Liver (tissue), 7 donors: ENCODE measurements at regions not wholly inside any gene's neighbourhood (a gene's known extent, or its start where the extent isn't known, plus 50 kb on each side); places are given as distances from the start of the nearest gene placed in this dataset.

Experiments used
- DNase-seq: peaks from one replicate; pipeline ENCODE4 v3.0.0-alpha.2; 2017; ENCODE audit warnings: low spot score
- H3K27ac ChIP-seq, 2 donors: one replicate each; pipeline ENCODE4 v1.7.0; 2013; ENCODE audit warnings: inconsistent platforms in 2 of 2, low read length in 2 of 2, control low read depth in 1 of 2, low read depth in 1 of 2, mild to moderate bottlenecking in 1 of 2
- H3K27me3 ChIP-seq, 4 donors: one replicate each; pipeline versions ENCODE4 v1.6.1 to v1.7.0; 2013; ENCODE audit warnings: low read length in 3 of 4, inconsistent platforms in 1 of 4, mild to moderate bottlenecking in 1 of 4, moderate library complexity in 1 of 4; ENCODE audit not compliant: control insufficient read depth in 4 of 4, insufficient read depth in 4 of 4
- H3K36me3 ChIP-seq, 4 donors: one replicate each; pipeline versions ENCODE4 v1.6.1 to v1.7.0; 2013; ENCODE audit warnings: low read length in 3 of 4, mild to moderate bottlenecking in 3 of 4, low read depth in 1 of 4, moderate library complexity in 1 of 4; ENCODE audit not compliant: control insufficient read depth in 4 of 4, insufficient read depth in 3 of 4
- H3K4me1 ChIP-seq, 4 donors: one replicate each; pipeline versions ENCODE4 v1.6.1 to v1.7.0; 2013; ENCODE audit warnings: low read length in 3 of 4, mild to moderate bottlenecking in 3 of 4, moderate library complexity in 1 of 4; ENCODE audit not compliant: control insufficient read depth in 4 of 4, insufficient read depth in 4 of 4
- H3K4me3 ChIP-seq, 3 donors: one replicate each; pipeline versions ENCODE4 v1.6.1 to v1.7.0; 2013; ENCODE audit warnings: low read length in 3 of 3, control low read depth in 1 of 3, low read depth in 1 of 3, mild to moderate bottlenecking in 1 of 3
- H3K9ac ChIP-seq, 2 donors: one replicate each; pipeline ENCODE4 v1.7.0; 2013; ENCODE audit warnings: low read length in 2 of 2, mild to moderate bottlenecking in 2 of 2, moderate library complexity in 2 of 2, control low read depth in 1 of 2, low read depth in 1 of 2
- H3K9me3 ChIP-seq, 4 donors: one replicate each; pipeline versions ENCODE4 v1.6.1 to v1.7.0; 2013; ENCODE audit warnings: low read length in 3 of 4; ENCODE audit not compliant: control insufficient read depth in 4 of 4
- EGR1 ChIP-seq, 2 donors: IDR thresholded peaks; 2 replicates each; pipeline ENCODE4 v1.6.1; 2016 to 2018; ENCODE audit warnings: antibody characterized with exemption in 2 of 2, low read depth in 2 of 2
- FOXA1 ChIP-seq: IDR thresholded peaks from 2 replicates; pipeline ENCODE4 v1.6.1; 2016; ENCODE audit warnings: antibody characterized with exemption
- GABPA ChIP-seq, 2 donors: IDR thresholded peaks in 1 of 2; conservative IDR thresholded peaks in 1 of 2; 2 replicates each; pipeline ENCODE4 v1.6.1; 2016; ENCODE audit warnings: antibody characterized with exemption in 2 of 2, mild to moderate bottlenecking in 1 of 2, moderate library complexity in 1 of 2
- HNF4A ChIP-seq, 2 donors: conservative IDR thresholded peaks; 2 replicates each; pipeline ENCODE4 v1.6.1; 2016; ENCODE audit warnings: antibody characterized with exemption in 2 of 2, mild to moderate bottlenecking in 2 of 2
- JUND ChIP-seq, 2 donors: IDR thresholded peaks; 2 replicates each; pipeline ENCODE4 v1.6.1; 2016; ENCODE audit warnings: antibody characterized with exemption in 2 of 2
- NR2F2 ChIP-seq: IDR thresholded peaks from 2 replicates; pipeline ENCODE4 v1.6.1; 2016; ENCODE audit warnings: antibody characterized with exemption
- RAD21 ChIP-seq, 2 donors: IDR thresholded peaks; 2 replicates each; pipeline ENCODE4 v1.6.1; 2016; ENCODE audit warnings: antibody characterized with exemption in 2 of 2, mild to moderate bottlenecking in 2 of 2
- RXRA ChIP-seq, 2 donors: IDR thresholded peaks; 2 replicates each; pipeline ENCODE4 v1.6.1; 2017 to 2018; ENCODE audit warnings: antibody characterized with exemption in 2 of 2, mild to moderate bottlenecking in 1 of 2
- SP1 ChIP-seq: IDR thresholded peaks from 2 replicates; pipeline ENCODE4 v1.6.1; 2018; ENCODE audit warnings: antibody characterized with exemption, mild to moderate bottlenecking
- TF ChIP-seq, protein P1 (sequence below): IDR thresholded peaks from 2 replicates; pipeline ENCODE4 v1.6.1; 2016; ENCODE audit warnings: antibody characterized with exemption
- TF ChIP-seq, protein P2 (sequence below): IDR thresholded peaks from 2 replicates; pipeline ENCODE4 v1.6.1; 2016; ENCODE audit warnings: antibody characterized with exemption, mild to moderate bottlenecking
- TF ChIP-seq, protein P3 (sequence below): IDR thresholded peaks from 2 replicates; pipeline ENCODE4 v1.6.1; 2016; ENCODE audit warnings: antibody characterized with exemption
- TF ChIP-seq, protein P4 (sequence below): fragments of 150-350 bp; IDR thresholded peaks from 2 replicates; pipeline ENCODE4 v1.5.1; 2017; ENCODE audit warnings: improper control_type of control experiment, low read depth, low read length; ENCODE audit not compliant: missing input control
- donor health status: healthy.
- donor health status: healthy.
- donor health status: healthy.
- donor health status: healthy.

DNA sequence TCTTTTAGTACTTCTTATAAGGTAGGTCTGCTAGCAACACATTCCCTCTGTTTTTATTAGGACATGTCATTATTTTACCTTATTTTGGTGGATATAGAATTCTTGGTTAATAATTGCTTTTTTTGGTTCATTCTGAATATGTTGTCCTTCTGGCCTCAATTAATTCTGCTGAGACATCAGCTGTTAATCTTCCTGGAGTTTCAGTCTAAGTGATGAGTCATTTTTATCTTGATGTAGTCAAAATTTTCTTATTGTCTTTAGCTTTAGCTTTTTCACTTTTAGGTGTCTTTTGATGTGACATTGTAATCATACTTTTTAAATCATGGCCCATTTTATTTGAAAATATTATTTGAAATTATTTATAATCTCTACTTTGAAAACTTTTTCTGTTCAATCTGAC lies 104.9 kb upstream of the PMCH start:
- H3K4me1 ChIP-seq, result peaks cover 0 to 7% (median 0%) of the 10 kb centered on the region in 4 donors
- no peaks in the 10 kb centered on the region for H3K27me3 ChIP-seq
- H3K9me3 ChIP-seq, result no peaks in the 10 kb centered on the region
- no peak for DNase-seq
- H3K9ac ChIP-seq, result no peak overlapping the region
- no peak overlapping the region for H3K27ac ChIP-seq
- TF ChIP-seq GABPA (IDR thresholded peaks at IDR 0.05 in 1 of 2, conservative IDR thresholded peaks at IDR 0.05 in 1 of 2) (no peak), EGR1 (IDR thresholded peaks at IDR 0.05; ENCODE audit: low read depth in 2 of 2) (no peak), NR2F2 (no peak), SP1 (no peak), JUND (IDR thresholded peaks at IDR 0.05) (no peak)
- TF ChIP-seq, protein P1, sequence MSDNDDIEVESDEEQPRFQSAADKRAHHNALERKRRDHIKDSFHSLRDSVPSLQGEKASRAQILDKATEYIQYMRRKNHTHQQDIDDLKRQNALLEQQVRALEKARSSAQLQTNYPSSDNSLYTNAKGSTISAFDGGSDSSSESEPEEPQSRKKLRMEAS, result no peak
- TF ChIP-seq, protein P2, sequence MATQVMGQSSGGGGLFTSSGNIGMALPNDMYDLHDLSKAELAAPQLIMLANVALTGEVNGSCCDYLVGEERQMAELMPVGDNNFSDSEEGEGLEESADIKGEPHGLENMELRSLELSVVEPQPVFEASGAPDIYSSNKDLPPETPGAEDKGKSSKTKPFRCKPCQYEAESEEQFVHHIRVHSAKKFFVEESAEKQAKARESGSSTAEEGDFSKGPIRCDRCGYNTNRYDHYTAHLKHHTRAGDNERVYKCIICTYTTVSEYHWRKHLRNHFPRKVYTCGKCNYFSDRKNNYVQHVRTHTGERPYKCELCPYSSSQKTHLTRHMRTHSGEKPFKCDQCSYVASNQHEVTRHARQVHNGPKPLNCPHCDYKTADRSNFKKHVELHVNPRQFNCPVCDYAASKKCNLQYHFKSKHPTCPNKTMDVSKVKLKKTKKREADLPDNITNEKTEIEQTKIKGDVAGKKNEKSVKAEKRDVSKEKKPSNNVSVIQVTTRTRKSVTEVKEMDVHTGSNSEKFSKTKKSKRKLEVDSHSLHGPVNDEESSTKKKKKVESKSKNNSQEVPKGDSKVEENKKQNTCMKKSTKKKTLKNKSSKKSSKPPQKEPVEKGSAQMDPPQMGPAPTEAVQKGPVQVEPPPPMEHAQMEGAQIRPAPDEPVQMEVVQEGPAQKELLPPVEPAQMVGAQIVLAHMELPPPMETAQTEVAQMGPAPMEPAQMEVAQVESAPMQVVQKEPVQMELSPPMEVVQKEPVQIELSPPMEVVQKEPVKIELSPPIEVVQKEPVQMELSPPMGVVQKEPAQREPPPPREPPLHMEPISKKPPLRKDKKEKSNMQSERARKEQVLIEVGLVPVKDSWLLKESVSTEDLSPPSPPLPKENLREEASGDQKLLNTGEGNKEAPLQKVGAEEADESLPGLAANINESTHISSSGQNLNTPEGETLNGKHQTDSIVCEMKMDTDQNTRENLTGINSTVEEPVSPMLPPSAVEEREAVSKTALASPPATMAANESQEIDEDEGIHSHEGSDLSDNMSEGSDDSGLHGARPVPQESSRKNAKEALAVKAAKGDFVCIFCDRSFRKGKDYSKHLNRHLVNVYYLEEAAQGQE, result no peak
- TF ChIP-seq, protein P3, sequence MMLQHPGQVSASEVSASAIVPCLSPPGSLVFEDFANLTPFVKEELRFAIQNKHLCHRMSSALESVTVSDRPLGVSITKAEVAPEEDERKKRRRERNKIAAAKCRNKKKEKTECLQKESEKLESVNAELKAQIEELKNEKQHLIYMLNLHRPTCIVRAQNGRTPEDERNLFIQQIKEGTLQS, result no peak
- no peak overlapping the region for H3K4me3 ChIP-seq
- no peaks in the 10 kb centered on the region for H3K36me3 ChIP-seq

DNA sequence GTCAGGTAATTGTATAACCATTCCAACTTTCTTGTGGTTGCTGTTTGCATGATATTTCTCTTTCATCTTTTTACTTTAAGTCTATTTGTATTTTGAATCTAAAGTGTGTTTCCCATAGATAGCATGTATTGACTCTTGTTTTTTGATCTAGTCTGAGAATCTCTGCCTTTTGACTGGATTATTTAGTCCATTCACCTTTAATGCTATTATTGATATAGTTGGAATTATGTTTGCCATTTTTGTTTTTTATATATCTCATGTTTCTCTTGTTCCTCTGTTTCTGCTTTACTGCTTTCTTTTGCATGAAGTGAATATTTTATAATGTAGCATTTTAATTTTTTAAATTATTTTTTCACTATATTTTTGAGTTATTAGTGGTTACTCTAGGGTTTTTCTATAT lies 103.9 kb upstream of the PMCH start:
- H3K36me3 ChIP-seq, result no peaks in the 10 kb centered on the region
- no peaks in the 10 kb centered on the region for H3K9me3 ChIP-seq
- H3K4me1 ChIP-seq, result peaks cover 0 to 7% (median 0%) of the 10 kb centered on the region in 4 donors
- no peaks in the 10 kb centered on the region for H3K27me3 ChIP-seq
- no peak overlapping the region for H3K9ac ChIP-seq
- TF ChIP-seq HNF4A (conservative IDR thresholded peaks at IDR 0.05), result no peak
- TF ChIP-seq FOXA1, result no peak
- TF ChIP-seq RAD21 (IDR thresholded peaks at IDR 0.05), result no peak
- TF ChIP-seq, protein P1, result no peak
- TF ChIP-seq RXRA (IDR thresholded peaks at IDR 0.05), result no peak
- TF ChIP-seq SP1, result no peak
- TF ChIP-seq, protein P3, result no peak
- TF ChIP-seq GABPA (IDR thresholded peaks at IDR 0.05 in 1 of 2, conservative IDR thresholded peaks at IDR 0.05 in 1 of 2), result no peak
- TF ChIP-seq, protein P4, sequence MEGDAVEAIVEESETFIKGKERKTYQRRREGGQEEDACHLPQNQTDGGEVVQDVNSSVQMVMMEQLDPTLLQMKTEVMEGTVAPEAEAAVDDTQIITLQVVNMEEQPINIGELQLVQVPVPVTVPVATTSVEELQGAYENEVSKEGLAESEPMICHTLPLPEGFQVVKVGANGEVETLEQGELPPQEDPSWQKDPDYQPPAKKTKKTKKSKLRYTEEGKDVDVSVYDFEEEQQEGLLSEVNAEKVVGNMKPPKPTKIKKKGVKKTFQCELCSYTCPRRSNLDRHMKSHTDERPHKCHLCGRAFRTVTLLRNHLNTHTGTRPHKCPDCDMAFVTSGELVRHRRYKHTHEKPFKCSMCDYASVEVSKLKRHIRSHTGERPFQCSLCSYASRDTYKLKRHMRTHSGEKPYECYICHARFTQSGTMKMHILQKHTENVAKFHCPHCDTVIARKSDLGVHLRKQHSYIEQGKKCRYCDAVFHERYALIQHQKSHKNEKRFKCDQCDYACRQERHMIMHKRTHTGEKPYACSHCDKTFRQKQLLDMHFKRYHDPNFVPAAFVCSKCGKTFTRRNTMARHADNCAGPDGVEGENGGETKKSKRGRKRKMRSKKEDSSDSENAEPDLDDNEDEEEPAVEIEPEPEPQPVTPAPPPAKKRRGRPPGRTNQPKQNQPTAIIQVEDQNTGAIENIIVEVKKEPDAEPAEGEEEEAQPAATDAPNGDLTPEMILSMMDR, result no peak
- H3K27ac ChIP-seq, result no peak overlapping the region
- no peak overlapping the region for H3K4me3 ChIP-seq
- DNase-seq, result no peak
